HL-60 (cell line): ENCODE measurements at regions not wholly inside any gene's neighbourhood (a gene's known extent, or its start where the extent isn't known, plus 50 kb on each side); places are given as distances from the start of the nearest gene placed in this dataset.

ENCODE experiments used
- DNase-seq, 2 experiments: peaks; one replicate each; pipeline ENCODE4 v3.0.0-alpha.2; 2010 to 2020; ENCODE audit warnings: low read depth in 1 of 2, low spot score in 1 of 2
- H3K27ac ChIP-seq: fragments of 250-450 bp; sonication (Bioruptor Pico); replicated peaks from 2 replicates; pipeline ENCODE4 v1.5.1; 2020; ENCODE audit warnings: mild to moderate bottlenecking, moderate library complexity
- H3K27me3 ChIP-seq: fragments of 250-450 bp; sonication (Bioruptor Pico); 2 replicates; pipeline ENCODE4 v1.5.1; 2021; ENCODE audit warnings: mild to moderate bottlenecking, moderate library complexity; ENCODE audit not compliant: insufficient read depth, poor library complexity, severe bottlenecking
- H3K4me3 ChIP-seq: replicated peaks from 2 replicates; pipeline ENCODE4 v1.5.1; 2011; ENCODE audit warnings: mild to moderate bottlenecking, control low read depth, low read length; ENCODE audit not compliant: insufficient read depth
- CTCF ChIP-seq: IDR thresholded peaks from one replicate; pipeline ENCODE4 v1.5.1; 2011; ENCODE audit warnings: low read length, control low read depth, inconsistent platforms; ENCODE audit not compliant: insufficient read depth
- GABPA ChIP-seq: IDR thresholded peaks from 2 replicates; pipeline ENCODE4 v1.6.1; 2012; ENCODE audit warnings: low read depth
- POLR2AphosphoS5 ChIP-seq: IDR thresholded peaks from 2 replicates; pipeline ENCODE4 v1.6.1; 2012; ENCODE audit warnings: low read depth
- REST ChIP-seq: IDR thresholded peaks from 2 replicates; pipeline ENCODE4 v1.6.1; 2012; ENCODE audit warnings: low read depth; ENCODE audit not compliant: insufficient replicate concordance
- SPI1 ChIP-seq: IDR thresholded peaks from 2 replicates; pipeline ENCODE4 v1.6.1; 2012; ENCODE audit warnings: low read depth, mild to moderate bottlenecking, borderline replicate concordance

DNA sequence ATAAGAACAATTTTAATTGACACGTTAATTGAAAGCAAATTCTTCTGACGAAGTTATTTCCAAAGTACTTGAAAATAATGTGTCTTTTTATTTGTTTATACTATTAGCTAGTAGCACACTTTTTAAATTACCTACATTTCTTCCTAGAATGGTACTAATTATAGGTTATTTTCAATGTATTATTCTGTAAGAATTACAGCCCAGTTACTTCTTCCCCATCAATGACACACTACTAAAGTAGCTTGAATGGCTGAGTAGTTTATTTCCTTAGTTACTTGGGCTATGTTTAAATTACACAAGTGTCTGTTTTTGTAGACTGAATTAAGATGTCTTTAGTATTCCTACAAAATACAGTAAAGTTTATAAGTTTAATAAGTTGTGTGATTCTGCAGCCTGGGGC is 217.6 kb upstream of the IL12A start:
- no peak overlapping the region for H3K27ac ChIP-seq

GRCh38 chr3:159771865-159772611 is 216.6 kb upstream of the IL12A start:
- Histone ChIP-seq H3K27ac (no peak overlapping the region), H3K27me3 (peaks cover 5% of the 10 kb centered on the region), H3K4me3 (no peak overlapping the region)
- TF ChIP-seq SPI1 = no peak
- no peak for TF ChIP-seq REST
- TF ChIP-seq GABPA = no peak
- no peak for TF ChIP-seq CTCF
- TF ChIP-seq POLR2AphosphoS5 = no peak
- DNase-seq = no peak

More for the DNA sequence above, 217.6 kb upstream of the IL12A start:
- Histone ChIP-seq H3K27me3 (peaks cover 10% of the 10 kb centered on the region), H3K4me3 (no peak overlapping the region)
- DNase-seq = no peak
- no peak for TF ChIP-seq REST
- no peak for TF ChIP-seq CTCF
- TF ChIP-seq GABPA = no peak
- no peak for TF ChIP-seq SPI1
- no peak for TF ChIP-seq POLR2AphosphoS5

- no peak overlapping the region for H3K27ac ChIP-seq
- peaks cover 3% of the 10 kb centered on the region for H3K27me3 ChIP-seq
- TF ChIP-seq CTCF = no peak
- TF ChIP-seq REST = no peak
- TF ChIP-seq POLR2AphosphoS5 = no peak
- no peak for TF ChIP-seq SPI1
- H3K4me3 ChIP-seq = no peak overlapping the region
- no peak for DNase-seq
These were observed 214.9 kb upstream of the IL12A start for GRCh38 chr3:159773706-159774105.
